ENCODE measurements at regions not wholly inside any gene's neighbourhood (a gene's known extent, or its start where the extent isn't known, plus 50 kb on each side); places are given as distances from the start of the nearest gene placed in this dataset.

DNA sequence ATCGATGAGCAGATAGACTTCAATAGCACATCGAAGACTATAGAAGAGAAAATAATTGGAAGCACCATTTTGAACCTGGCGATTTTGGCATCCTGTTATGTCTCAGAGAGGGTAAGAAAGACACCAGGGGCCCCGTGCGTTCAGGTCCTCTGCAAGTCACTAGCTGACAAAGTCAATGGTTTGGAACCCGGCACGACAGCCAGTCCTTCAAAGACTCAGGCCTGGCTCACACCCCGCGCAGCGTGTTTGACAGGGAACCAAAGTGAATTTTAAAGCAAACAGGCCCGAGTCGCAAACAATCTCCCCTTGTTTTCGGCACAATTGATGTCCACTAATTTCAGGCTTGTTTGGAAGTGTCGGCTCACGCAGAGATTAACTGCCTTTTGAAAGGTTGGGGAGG is 716.6 kb downstream of the BRD1 start:
- TF ChIP-seq EZH2 (IDR thresholded peaks at IDR 0.05): no peak
- no peak for TF ChIP-seq POLR2AphosphoS5 (IDR thresholded peaks at IDR 0.05; ENCODE audit: borderline replicate concordance, low read depth, low read length)
